Stimulated activated CD8-positive, alpha-beta memory T cell treated with anti-CD3 and anti-CD28 coated beads, Interleukin-15, amount 100 ng/mL, for 1 hour (primary cell): ENCODE measurements at regions not wholly inside any gene's neighbourhood (a gene's known extent, or its start where the extent isn't known, plus 50 kb on each side); places are given as distances from the start of the nearest gene placed in this dataset.
"Not testable (repeated sequence)": the region's sequence is repeated elsewhere in the genome, so short reads cannot be mapped to it uniquely, and the experiment has no call there.

Experiments
- DNase-seq: peaks from one replicate; pipeline ENCODE4 v3.0.0-alpha.2; 2020; ENCODE audit warnings: low read depth

DNA sequence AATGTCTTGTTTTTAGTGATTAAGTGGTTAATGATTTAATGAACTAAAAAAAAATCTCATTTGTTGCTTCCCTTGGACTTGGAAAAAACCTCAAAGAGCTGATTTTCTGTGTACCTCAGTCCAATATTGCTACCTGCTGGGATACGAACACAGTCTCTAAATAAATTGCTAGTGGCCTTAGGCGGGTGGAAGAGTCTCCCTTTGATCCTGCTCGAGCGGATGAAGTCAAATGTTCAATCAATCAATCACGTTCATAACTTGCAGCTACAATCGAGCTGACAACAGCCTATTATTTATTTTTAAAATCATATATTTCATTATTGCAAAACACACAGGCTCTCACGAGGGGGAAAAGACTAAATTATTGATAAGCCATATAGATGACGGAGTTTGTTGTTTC, 57.3 kb upstream of the HABP2 start:
- DNase-seq = no peak

DNA sequence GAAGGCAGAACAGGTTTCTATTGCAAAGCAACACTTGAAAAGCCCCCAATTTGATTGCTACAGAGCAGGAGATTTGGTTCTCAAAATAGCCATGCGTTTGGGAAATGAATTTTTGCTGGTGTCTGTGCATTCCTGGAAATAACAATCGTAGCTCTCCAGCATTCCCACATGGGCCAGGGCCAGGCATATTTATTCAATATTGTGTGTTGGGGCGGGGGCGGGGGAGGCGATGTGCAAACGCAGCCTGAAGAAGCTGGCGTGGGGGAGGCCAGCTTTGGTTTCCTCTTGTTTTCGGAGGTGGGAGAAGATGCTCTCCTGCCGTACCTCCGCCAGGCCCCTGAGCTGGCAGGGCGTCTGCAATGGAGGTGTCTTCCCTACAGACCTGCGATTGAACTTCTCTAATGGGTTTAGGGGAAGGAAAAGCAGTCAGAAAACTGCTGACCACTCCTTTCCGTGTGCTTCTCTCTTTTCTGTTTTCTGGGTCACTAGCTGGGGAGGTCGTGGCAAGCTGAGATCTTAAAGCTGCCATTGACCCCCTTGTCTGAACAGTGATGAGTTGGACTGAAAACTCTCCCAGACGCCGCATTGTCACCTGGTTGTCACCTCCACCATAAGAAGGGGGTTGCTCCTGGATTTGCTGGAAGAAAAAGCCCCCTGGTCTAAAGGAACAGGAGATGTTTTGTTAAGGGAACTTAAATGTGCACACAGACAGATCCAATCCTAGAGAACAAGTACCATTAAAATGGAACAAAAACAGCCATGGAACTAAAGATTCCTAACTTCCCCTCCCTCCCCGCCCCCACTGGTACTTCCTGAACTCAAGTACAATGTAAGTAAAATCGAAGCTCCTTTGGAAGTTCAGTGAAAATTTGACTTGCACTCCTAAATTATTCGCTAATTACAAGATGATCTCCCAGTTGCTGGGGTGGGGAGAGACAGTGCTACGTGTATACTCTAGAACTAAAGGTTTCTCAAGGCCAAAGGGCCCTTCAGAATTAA, 56.4 kb upstream of the HABP2 start:
- no peak for DNase-seq

DNA sequence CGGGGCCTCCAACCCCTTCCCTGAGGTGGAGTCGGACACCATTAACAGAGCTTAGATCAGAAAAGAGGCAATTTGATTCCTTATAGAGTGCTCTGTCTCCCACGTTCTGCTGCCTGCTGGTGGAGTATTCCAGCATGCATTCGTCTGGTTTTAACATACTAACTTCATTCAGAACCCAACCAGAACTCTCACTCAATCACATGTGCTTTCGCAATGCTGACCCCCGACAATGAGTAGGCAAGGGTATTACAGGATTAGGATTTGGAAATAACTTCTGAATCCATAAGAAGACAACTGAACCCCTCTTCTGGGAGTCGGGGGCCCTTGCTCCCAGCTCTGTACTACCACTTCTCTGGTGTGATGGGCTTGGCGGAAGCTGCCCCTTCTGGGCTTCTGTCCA, 55.7 kb upstream of the HABP2 start:
- DNase-seq = no peak

GRCh38 chr10:113498997-113499396, 53.9 kb upstream of the HABP2 start:
- DNase-seq = no peak

DNA sequence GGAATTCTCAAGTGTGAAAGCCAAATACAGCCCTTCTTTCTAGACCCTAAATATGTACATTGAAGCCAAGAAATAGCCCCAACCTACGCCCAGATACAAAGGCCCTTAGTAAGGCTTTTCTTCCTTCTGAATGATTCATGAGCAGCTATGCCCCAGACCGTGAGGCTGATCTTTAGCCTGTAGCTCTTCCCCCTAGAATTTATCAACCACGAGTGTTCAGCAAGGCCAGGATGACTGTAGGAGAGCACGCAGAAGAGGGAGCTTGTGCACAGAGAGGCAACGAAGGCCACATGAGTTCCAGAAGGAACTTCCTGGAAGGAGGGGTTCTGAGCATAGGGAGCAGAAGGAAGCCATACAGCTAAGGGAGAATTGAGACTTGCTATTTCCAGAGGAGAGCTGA, 53.0 kb upstream of the HABP2 start:
- no peak for DNase-seq

DNA sequence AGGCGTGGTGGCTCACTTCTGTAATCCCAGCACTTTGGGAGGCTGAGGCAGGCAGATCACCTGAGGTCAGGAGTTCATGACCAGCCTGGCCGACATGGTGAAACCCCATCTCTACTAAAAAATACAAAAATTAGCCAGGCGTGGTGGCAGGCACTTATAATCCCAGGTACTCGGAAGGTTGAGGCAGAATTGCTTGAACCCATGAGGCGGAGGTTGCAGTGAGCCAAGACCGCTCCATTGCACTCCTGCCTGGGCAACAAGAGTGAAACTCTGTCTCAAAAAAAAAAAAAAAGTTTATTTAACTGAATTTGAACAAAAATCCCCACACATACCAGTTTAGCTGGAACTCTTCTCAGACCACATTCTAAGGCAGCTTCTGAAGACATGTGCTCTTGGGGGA, 51.8 kb upstream of the HABP2 start:
- DNase-seq = not testable (repeated sequence)
